GM12873 (cell line): ENCODE measurements at regions not wholly inside any gene's neighbourhood (a gene's known extent, or its start where the extent isn't known, plus 50 kb on each side); places are given as distances from the start of the nearest gene placed in this dataset.

Source experiments
- CTCF ChIP-seq: IDR thresholded peaks from 2 replicates; pipeline ENCODE4 v1.5.1; 2012; ENCODE audit warnings: low read depth, mild to moderate bottlenecking, moderate library complexity, low read length, control low read depth; ENCODE audit not compliant: insufficient read depth; ENCODE audit errors: missing control alignments

- TF ChIP-seq CTCF = no peak
These were observed 220.8 kb downstream of the BCAS1 start for GRCh38 chr20:53849471-53850059.

GRCh38 chr20:53848304-53848703, 222.1 kb downstream of the BCAS1 start:
- no peak for TF ChIP-seq CTCF

- TF ChIP-seq CTCF = no peak
These were observed 222.6 kb downstream of the BCAS1 start for GRCh38 chr20:53847837-53848170.

GRCh38 chr20:53847139-53847836, 223.1 kb downstream of the BCAS1 start:
- TF ChIP-seq CTCF = no peak

- TF ChIP-seq CTCF = no peak
These were observed 223.8 kb downstream of the BCAS1 start for GRCh38 chr20:53846640-53847039.

- TF ChIP-seq CTCF = no peak
These were observed 224.4 kb downstream of the BCAS1 start for GRCh38 chr20:53845980-53846379.

GRCh38 chr20:53844259-53844658, 226.1 kb downstream of the BCAS1 start:
- no peak for TF ChIP-seq CTCF
